Fibroblast of pulmonary artery (primary cell): ENCODE measurements at regions not wholly inside any gene's neighbourhood (a gene's known extent, or its start where the extent isn't known, plus 50 kb on each side); places are given as distances from the start of the nearest gene placed in this dataset.
"Not testable (repeated sequence)": the region's sequence is repeated elsewhere in the genome, so short reads cannot be mapped to it uniquely, and the experiment has no call there.

Experiments
- DNase-seq: peaks from one replicate; pipeline ENCODE4 v3.0.0-alpha.2; 2010; ENCODE audit warnings: low read depth
- H3K4me3 ChIP-seq: replicated peaks from 2 replicates; pipeline ENCODE4 v1.5.1; 2011; ENCODE audit warnings: low read depth, mild to moderate bottlenecking, control low read depth, low read length, moderate library complexity
- CTCF ChIP-seq: IDR thresholded peaks from 2 replicates; pipeline ENCODE4 v1.5.1; 2011; ENCODE audit warnings: mild to moderate bottlenecking, control low read depth, low read length, inconsistent platforms; ENCODE audit errors: missing control alignments

GRCh38 chr13:64704121-64704649, 2526.0 kb downstream of the PCDH9 start:
- no peak for DNase-seq
- TF ChIP-seq CTCF, result no peak
- H3K4me3 ChIP-seq, result no peak overlapping the region

GRCh38 chr13:64697226-64697625, 2532.9 kb downstream of the PCDH9 start:
- DNase-seq, result peak; percentile 36

DNA sequence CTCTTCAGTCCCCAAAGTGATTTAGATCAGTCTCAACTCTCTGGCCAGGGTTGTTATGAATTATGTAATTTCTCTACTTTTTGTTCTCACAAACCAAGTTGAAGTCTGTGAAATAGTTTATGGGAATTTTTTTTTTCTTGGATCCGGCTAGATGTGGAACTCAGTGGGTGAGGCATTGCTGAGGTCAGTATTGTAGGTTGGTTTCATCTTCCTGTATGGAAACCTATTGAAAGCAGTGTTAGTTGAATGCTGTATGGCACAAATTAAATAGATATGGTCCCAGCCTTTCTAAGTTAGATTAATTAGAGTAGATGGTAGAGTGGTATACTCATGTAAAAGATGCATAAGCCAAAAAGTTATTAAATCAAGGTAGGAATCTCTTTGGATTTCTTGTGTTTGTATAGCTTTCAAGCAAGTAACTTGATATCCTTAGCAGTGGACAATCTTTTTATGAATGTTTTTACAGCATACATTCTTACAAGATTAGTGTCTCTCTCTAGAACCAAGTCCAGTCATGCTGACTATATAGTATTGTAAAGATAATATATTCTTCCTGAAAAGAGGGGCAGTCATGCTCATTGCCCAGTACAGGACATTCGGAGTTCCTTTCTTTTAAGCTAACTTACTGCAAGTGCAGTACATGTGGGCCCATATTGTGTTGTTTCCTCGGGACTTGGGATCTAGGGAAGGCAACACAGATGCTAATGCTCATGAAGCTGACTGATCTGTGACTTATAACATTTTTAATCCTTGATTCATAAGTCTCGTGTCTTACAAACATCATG, 2541.1 kb downstream of the PCDH9 start:
- DNase-seq, result peak; percentile 3
- no peak overlapping the region for H3K4me3 ChIP-seq
- no peak for TF ChIP-seq CTCF

More at GRCh38 chr13:64697226-64697625, 2532.9 kb downstream of the PCDH9 start:
- no peak overlapping the region for H3K4me3 ChIP-seq
- TF ChIP-seq CTCF, result no peak

DNA sequence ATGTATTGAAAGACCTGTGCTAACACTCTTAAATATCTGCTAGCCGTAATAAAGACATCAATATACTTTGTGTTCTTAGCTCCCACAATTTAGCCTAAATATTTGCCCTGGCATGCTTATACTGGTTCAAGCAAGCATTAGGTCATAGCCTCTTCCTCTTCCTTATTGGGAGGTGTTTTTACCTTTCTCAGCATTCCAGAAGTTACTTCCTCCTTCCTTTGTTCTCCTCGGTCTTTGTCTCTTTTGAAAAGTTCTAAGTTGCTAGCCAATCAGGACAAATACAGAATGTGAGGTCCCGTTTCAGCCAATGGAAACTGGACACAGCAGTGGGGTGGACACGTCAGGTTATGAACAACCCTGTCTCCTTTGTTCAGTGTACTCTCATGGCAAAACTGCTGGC, 2543.6 kb downstream of the PCDH9 start:
- DNase-seq, H3K4me3 ChIP-seq: not testable (repeated sequence)

GRCh38 chr13:64684685-64685431, 2545.3 kb downstream of the PCDH9 start:
- TF ChIP-seq CTCF, result no peak
- peak; percentile 32 for DNase-seq
- H3K4me3 ChIP-seq, result no peak overlapping the region

DNA sequence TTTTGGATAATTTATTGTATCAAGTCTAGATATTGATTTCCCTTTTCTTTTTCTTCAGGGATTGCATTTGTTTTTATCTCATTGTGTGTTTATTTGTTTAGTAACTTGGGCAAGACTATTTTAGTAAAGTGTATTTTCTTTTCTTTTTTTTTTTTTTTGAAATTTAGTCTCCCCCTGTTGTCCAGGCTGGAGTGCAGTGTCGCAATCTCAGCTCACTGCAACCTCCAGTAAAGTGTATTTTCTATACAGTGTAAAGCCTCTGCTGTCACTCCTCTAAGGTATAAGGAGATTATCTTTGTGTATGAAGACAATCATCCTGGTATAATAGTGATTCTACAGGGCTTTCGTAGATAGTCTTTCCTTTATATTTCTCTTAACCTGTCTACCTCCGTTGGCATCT, 2546.0 kb downstream of the PCDH9 start:
- DNase-seq, result no peak
- no peak overlapping the region for H3K4me3 ChIP-seq
- TF ChIP-seq CTCF, result no peak

- TF ChIP-seq CTCF, result no peak
- no peak for DNase-seq
- H3K4me3 ChIP-seq, result no peak overlapping the region
Observed at GRCh38 chr13:64680739-64681138, 2549.4 kb downstream of the PCDH9 start.
